GM21576 (cell line): ENCODE measurements at regions not wholly inside any gene's neighbourhood (a gene's known extent, or its start where the extent isn't known, plus 50 kb on each side); places are given as distances from the start of the nearest gene placed in this dataset.
"Not testable (repeated sequence)": the region's sequence is repeated elsewhere in the genome, so short reads cannot be mapped to it uniquely, and the experiment has no call there.

Experiments used
- ATAC-seq: cut with Tn5 transposase; IDR thresholded peaks from one replicate; pipeline ENCODE4 v1.9.1; 2021; ENCODE audit warnings: mild to moderate bottlenecking, moderate library complexity; ENCODE audit not compliant: unreplicated experiment

DNA sequence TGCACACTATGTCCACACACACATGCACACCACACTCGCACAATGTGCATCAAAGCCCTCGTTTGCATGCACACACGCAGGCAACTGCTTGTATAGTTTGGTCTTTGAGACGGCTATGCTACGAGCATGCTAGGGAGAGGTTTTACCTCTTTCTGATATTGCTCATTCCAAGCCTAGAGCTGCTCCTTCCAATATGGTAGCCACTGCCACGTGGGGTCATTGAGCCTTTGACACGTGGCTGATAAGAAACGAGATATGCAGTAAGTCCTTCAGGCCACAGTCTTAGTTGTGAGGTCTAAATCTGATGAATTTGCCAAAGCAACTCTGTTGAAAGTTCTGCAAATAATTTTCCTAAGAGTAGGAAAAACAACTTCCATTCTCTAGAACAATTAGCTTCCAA lies 204.4 kb downstream of the KLF6 start:
- ATAC-seq: no peak

DNA sequence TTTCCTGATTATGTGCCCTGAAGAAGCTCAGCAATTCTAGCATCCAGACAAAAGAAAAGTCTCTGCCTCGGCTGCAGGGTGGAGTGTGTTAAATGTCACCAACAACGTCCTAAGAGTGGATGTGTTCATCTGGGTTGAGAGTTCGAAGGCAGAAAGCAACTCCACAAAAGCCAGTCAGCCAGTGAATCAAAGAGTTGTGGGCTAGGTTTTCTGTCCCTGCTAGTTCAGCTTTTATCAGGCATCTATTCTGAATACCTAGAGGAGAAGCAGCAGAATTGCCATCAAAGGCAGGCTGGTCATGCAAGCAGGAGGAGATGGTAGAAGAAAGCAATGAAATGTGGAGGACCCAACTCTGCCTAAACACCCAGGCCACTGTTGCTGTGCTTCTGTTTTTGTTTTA lies 205.2 kb downstream of the KLF6 start:
- ATAC-seq: no peak

DNA sequence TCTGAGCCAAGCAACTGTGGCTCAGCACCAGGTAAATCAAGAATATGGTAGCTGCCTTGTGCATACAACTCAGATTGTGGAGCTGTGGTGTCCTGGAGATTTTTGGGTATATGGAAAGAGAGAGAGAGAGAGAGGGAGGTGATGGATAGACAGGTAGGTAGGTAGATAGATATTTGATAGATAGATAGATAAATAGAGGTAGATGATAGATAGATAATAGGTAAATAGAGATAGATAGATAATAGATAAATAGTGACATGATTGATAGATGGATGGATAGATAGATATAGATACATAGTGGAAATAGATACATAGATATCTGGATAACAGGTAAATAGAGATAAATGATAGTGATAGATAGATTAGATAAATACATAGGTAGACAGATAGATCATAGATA lies 206.3 kb downstream of the KLF6 start:
- no peak for ATAC-seq

DNA sequence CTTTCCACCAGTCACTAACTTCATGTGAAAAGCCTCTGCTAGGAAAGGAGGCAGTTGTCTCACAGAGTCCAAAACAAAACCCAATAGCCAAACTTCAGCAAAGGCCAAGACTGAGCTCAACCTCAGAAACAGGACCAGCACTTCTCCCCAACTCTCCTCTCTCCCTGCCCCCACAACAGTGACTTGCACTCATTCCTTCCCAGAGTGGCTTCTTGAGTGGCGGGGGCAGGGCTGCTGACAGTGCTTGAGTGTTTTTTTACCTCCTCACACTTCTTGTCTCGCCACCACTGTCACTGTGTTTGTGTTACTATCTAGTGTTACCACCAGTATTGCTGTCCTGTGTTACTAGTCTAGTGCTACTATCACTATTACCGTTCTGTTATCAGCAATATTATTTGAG lies 206.8 kb downstream of the KLF6 start:
- no peak for ATAC-seq

DNA sequence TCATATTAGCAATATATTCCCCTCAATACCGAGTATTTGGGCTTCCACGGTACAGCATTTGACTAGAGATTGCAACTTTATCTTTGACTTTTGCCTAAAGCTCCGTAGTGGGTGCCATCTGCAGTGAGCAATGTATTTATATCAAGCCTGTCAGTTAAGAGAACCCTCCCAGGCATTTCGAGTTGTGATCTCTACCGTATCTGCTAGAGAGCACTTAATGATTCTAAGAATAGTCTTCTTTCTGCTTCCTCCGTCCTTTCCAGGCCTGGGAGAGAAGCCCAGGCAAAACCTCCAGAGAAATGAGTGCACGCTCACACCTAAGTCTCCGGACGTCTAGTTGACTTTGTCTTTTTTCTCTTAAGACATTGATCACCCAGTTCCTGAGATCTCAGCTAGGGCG lies 210.6 kb downstream of the KLF6 start:
- ATAC-seq: no peak

DNA sequence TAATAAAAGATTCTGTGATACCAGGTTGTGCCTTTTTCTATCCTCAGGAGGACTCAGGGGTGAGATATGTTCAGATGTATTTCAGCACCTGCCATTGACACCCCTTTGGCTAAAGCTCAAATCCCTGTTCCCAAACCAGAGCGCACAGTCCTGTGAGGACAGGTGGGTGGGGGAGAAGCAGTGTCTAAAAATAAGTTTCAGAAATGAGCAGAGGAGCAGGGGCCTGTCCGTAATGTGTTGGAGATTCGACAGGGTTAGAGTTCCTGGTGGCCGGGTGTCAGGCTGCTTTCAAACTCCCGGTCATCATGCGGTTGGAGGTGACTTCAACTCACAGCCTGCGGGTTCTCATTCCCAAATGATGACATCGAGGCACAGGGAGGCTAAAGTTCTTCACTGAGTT lies 211.5 kb downstream of the KLF6 start:
- no peak for ATAC-seq

DNA sequence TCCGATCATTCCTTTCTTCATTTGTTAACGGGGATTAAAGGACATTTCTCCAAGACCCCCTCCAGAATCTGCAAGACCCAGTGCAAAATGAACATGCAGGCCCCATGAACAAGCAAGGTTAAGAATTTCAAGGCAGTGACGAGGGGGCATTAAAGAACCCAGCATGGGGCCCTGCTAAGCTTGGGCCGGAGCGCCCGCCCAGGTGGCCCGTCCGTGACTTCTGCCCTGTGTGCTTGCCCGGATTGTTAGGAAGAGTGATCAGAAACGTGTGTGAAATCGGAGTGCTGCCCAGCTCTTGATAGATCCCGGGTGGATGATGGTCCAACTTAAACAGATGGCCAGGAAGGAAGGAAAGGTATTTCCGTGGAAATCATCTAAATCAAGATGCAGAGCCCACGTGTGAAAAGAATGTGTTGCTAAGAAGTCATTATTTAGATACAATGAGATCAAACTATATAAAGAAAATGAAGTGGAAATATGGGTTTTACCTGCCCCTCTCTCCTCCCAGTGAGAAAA lies 213.6 kb downstream of the KLF6 start:
- no peak for ATAC-seq

DNA sequence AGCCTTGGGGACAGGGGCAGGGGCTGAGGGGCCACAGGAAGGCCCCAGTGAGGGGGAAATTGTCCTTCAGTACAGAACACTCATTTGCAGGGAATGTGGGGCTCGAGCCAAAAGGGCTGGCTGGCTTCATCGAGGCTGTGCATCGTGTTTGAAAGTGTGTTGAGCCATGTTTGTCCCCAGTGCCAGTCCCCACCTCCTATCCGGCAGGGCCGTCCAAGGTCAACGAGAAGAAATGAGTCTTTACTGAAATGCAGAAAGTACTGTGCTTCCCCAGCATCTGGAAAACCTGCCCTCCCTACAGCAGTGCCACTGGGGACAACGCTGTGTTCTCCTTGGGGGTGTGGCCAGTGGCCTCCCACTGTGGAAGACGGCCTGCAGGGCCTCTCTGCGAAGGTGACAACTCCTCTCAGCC lies 214.1 kb downstream of the KLF6 start:
- ATAC-seq: no peak

DNA sequence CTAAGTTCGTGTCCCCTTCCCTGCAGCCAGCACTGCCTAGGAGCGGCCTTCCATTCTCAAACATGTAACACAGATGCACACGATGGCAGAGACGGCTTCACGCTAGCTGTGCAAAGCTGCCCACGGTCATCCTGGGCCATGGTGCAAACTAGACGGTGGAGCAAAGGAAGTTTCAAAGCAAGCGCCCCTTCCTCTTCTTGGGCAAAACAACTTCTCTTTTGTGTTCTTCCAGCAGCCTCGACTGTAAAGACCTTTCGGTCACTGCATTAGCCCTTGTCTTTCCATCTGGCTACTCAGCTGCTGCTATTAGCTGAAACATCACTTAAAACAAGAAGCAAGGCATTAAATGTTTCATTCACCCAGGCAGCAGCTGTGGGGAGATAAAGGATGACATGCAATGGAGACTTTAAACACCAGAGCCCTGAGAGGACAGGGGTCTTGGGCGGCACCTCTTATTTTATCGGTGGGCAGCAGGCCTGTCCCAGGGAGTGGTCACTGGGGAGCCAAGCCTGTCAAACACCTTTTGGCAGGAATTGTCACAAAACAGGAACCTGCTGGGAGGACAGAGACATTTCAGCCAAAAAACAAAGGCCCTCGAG lies 214.8 kb downstream of the KLF6 start:
- no peak for ATAC-seq

DNA sequence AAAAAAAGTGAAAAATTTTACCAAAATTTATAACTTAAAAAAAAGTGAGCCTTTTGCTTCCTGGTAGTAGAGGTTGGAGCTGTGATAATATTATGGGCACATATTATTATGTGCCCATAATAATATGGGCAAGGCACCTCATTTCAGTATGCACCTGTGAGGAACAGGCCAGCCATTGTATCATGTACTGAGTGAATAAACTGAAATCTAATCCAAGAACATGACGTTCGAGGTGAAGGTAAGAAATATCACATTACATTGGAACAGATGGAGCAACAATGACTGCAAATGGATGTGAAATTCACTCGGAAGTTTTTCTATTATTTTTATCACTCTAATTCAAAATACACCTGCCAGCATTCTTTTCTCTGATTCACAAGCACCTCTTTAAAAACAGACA lies 216.0 kb downstream of the KLF6 start:
- ATAC-seq: no peak

DNA sequence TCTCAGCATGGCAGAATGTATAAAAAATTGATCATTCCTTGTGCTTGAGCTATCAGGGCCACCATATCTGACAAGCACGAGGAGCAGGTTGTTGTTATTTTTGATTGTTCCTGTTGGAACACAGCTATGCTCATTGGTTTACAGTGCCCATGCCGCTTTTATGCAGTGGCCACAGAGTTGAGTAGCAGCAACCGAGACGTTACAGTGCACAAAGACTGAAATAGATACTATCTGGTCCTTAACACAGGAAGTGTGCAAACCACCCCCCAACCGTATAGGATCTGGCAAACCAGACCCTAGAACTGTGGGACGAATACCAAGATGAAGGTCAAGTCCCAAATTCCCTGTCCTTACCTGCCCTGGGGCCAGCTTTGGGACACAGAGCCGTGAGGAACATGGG lies 216.6 kb downstream of the KLF6 start:
- no peak for ATAC-seq

DNA sequence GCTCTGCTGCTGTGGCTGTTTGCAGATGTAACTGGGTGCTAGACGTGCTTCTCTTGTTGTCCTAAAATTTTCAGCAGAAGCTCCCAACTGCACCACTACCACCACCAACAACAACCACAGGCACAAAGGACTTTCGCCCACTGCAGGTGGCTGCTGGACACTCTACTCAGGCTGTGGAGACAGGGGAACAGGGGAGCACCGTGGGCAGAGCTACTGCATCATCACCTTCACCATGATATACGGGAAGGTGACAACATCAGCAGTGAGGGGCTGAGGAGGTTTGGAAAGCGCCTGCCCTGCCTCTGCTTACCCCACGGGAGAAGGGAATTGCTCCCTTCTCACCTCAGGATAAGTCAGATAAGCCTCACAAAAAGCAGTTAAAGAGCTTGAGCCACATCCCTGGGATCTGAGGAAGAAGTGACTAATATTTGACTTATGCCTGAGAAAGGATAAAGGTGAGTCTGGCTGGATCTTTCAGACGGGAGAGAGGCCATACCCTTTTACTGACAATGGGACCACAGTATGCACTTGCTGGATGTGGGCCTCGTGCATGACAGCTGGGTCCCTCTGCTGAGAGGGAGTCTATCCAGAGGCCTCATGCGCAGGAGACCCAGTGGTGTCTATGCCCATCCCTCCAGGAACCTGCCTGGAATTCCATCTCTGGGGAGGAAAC lies 217.6 kb downstream of the KLF6 start:
- ATAC-seq: no peak

DNA sequence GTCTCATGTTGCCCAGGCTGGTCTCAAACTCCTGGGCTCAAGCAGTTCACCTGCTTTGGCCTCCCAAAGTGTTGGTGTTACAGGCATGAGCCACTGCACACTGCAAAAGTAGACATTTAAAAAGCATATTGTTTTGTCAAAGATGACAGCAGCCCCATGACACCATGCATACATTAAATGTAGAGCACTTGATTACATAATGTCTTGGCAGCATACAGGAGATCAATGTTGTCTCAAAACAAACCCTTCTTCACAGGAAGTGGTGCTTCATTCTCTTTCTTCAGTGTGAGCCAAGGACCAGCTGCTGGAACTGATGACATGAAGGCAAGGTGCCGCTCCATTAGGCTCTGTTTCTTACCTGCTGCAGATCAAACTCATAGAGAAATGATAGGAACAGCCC lies 218.4 kb downstream of the KLF6 start:
- ATAC-seq: no peak

DNA sequence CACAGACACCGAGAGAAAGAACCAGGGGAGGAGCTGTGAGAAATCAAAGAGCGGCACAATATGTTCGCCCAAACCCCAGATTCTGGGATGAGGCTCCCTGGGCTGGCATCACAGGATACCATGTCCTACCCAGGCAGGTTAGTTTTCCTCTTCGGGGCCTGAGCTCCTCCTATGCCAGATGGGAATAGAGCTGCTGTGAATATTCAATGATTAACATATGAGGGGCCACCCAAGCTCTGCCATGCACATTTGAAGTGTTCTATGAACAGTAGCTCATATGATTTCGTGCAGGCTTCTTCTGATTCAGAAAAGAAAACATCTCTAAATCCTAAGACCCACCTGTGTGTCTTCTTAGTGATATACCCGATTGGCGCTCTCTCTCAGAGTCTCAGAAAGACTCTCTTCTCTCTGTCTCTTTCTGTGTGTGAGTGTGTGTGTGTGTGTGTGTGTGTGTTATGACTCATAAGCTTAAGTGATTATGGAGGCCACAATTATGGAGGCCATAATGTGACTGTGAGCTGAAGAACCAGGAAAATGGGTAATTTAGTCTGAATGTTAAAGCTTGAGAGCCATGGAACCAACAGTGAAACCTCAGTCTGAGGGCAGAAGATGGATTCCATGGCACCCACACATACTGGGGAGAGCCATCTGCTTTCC lies 220.5 kb downstream of the KLF6 start:
- no peak for ATAC-seq

DNA sequence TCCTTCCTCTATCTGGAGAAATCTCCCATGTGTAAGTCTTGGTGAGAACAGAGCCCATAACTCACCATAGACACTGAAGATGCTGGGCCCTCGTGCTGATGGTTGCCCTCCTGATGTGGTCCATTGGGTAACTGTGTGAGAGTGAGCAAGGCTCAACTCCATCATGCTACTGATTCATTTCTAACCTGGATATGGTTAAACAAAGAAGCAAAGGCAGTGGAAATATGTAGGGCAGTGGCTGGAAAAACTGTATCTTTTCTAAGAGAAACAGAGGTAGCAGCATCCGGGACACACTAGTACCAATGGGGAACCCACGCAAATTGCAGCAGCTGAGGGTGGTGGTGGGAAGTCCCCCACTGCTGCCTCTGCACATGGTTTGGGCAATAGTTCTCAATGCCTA lies 221.7 kb downstream of the KLF6 start:
- no peak for ATAC-seq

DNA sequence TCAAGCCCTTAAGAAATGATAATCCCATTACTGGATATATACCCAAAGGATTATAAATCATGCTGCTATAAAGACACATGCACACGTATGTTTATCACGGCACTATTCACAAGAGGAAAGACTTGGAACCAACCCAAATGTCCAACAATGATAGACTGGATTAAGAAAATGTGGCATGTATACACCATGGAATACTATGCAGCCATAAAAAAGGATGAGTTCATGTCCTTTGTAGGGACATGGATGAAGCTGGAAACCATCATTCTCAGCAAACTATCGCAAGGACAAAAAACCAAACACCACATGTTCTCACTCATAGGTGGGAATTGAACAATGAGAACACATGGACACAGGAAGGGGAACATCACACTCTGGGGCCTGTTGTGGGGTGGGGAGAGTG lies 224.4 kb downstream of the KLF6 start:
- not testable (repeated sequence) for ATAC-seq

DNA sequence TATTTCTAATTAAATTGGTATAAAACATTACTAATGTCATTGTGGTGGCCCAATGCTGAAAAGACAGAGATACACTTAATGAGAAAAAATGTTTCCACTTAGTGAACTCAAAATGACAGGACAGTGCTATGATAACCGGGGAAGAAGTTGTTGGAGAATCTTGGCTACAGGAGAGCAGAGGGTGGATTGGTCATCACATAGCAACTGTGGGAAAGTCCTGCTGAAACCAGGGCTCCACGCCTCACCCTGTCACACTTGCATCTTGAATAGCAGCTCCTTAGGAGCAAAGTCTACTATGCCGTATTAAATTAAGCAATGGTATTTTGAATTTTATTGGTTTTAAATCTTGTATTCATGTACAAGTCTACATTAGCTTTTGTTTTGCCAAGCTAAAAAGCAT lies 225.5 kb downstream of the KLF6 start:
- ATAC-seq: no peak

DNA sequence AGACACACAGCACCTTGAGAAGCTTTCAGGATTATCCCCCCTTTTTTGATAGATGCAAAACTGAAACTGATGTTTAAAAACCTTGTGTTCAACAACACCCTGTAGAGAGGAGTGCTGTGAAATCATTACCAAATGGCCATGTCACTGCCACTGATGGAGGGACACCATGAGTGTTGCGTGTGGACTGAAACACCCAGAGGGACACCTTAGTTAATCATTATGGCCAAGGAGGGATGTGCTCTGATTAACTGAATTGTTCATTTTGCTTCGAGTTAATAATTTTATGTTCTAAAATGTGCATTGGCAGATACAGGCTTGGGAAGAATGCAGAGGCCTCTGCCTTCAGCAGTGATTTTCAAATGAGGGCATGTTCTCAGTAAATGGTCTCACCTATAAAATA lies 226.0 kb downstream of the KLF6 start:
- ATAC-seq: no peak

DNA sequence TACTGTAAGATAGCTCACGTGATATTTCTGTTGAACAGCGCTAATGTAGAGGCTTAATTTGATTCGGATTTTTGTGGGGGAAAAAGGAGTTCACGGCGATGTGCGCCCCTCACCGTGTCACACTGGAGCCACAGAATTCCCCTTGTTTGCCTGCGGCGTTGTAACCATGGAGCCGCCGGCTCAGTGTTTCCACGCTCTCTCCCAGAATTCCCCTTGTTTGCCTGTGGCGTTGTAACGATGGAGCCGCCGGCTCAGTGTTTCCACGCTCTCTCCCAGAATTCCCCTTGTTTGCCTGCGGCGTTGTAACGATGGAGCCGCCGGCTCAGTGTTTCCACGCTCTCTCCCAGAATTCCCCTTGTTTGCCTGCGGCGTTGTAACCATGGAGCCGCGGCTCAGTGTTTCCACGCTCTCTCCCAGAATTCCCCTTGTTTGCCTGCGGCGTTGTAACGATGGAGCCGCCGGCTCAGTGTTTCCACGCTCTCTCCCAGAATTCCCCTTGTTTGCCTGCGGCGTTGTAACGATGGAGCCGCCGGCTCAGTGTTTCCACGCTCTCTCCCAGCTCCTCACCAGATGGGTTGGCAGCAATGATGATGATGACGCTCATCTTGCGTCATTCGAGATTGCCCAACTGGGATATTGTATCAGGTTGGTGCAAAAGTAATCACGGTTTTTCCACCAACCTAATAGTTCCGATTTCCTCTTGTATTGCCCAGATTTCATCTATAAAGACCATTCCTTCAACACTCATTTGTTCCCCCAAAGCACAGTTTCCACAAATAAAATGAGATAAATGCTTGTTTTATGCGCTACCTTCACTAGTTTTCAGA lies 228.6 kb downstream of the KLF6 start:
- ATAC-seq: not testable (repeated sequence)

DNA sequence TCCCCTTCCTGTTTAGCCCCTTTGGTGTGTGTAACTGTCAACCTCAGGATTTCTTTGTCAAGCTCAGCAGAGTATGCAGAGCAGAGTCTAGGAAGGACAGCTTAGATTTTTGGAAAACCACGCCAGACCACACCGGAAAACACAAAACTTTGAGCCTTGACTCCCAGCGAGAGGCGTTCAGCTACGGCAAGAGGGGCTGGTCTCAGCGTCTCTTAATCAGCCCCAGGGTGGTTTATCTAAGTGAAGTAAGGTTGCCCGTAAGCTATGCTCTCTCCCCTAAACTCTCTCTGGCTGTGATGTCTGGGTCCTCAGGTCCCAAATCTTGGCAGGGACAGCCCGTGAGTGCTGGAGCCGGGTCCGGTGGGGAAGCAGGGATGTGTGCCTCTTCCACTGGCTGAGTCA lies 230.9 kb downstream of the KLF6 start:
- ATAC-seq: no peak

DNA sequence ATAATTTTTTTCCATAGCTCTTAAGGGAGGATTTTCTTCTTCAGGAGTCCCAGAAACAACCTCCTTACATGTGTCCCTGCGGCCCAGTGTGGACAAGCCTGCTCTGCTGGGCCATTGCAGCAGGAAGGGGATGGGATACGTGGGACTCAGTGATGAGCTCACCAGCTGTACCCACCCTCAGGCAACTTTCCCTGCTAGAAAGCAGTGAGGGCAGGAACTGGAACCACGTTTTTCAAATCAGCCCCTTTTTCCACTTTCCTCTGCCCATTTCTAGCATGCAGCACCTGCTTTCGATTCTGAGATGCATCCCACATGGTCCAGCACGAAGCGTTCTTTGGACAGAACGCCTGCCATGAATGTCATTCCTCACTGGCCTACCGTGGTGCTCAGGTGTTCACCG lies 232.7 kb downstream of the KLF6 start:
- ATAC-seq: no peak

DNA sequence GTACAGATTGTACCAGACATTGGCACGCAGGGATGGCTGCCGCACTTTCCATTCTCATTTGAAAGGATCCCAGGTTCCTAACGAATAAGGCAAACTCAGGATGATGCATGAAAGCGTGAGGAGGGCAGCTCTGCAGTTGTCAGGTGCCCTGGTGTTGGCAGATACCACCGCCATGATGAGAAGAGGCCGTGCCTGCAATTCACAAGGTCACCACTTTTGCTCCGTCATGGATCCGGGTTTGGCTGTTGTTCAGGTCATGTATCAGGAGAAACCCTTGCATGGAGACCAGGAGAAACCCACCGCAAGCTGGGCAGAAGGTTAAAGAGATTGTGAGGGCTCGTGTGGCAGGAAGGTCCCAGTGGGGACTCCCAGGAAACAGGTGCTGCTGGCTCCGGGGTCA lies 233.2 kb downstream of the KLF6 start:
- no peak for ATAC-seq
